HepG2 (cell line): ENCODE measurements at regions not wholly inside any gene's neighbourhood (a gene's known extent, or its start where the extent isn't known, plus 50 kb on each side); places are given as distances from the start of the nearest gene placed in this dataset.

Experiments
- HNF4A ChIP-seq: sonication (generic); formaldehyde crosslinking; IDR thresholded peaks from 2 replicates; pipeline ENCODE4 v1.4.0; 2020; ENCODE audit warnings: missing genetic modification reagents
- JARID2 ChIP-seq: sonication (generic); formaldehyde crosslinking; IDR thresholded peaks from 2 replicates; pipeline ENCODE4 v1.8.1; 2023; ENCODE audit warnings: missing genetic modification reagents, inconsistent platforms; ENCODE audit not compliant: insufficient replicate concordance
- KLF16 ChIP-seq, 2 experiments: sonication (generic) in 1 of 2; formaldehyde crosslinking in 1 of 2; IDR thresholded peaks; 2 replicates each; pipeline versions ENCODE4 v1.6.1 to v1.8.0; 2016 to 2023; ENCODE audit warnings: missing genetic modification reagents in 2 of 2, missing compliant biosample characterization in 1 of 2
- MAZ ChIP-seq, 2 experiments: sonication (generic) in 1 of 2; formaldehyde crosslinking in 1 of 2; IDR thresholded peaks; 2 replicates each; pipeline versions ENCODE4 v1.5.0 to v1.6.1; 2012 to 2020; ENCODE audit warnings: low read depth in 2 of 2, mild to moderate bottlenecking in 2 of 2, borderline replicate concordance in 1 of 2, improper control_type of control experiment in 1 of 2, low read length in 1 of 2, missing genetic modification reagents in 1 of 2, moderate library complexity in 1 of 2
- SMYD3 ChIP-seq: sonication (generic); formaldehyde crosslinking; IDR thresholded peaks from 2 replicates; pipeline ENCODE4 v1.8.1; 2023; ENCODE audit warnings: mild to moderate bottlenecking, missing genetic modification reagents
- TFE3 ChIP-seq: IDR thresholded peaks from 2 replicates; pipeline ENCODE4 v1.6.1; 2016
- UBTF ChIP-seq: sonication (generic); formaldehyde crosslinking; IDR thresholded peaks from 2 replicates; pipeline ENCODE4 v1.4.0; 2020; ENCODE audit warnings: mild to moderate bottlenecking, missing genetic modification reagents
- ZNF790 ChIP-seq: sonication (generic); formaldehyde crosslinking; IDR thresholded peaks from 2 replicates; pipeline ENCODE4 v1.8.0; 2022; ENCODE audit warnings: missing genetic modification reagents, mild to moderate bottlenecking, borderline replicate concordance
- ZNF841 ChIP-seq: sonication (generic); formaldehyde crosslinking; IDR thresholded peaks from 2 replicates; pipeline ENCODE4 v1.8.1; 2023; ENCODE audit warnings: missing genetic modification reagents, borderline replicate concordance
- TF ChIP-seq, protein P1 (sequence below): sonication (generic); formaldehyde crosslinking; IDR thresholded peaks from 2 replicates; pipeline ENCODE4 v1.4.0; 2020; ENCODE audit warnings: mild to moderate bottlenecking, missing genetic modification reagents
- TF ChIP-seq, protein P2 (sequence below): sonication (generic); formaldehyde crosslinking; IDR thresholded peaks from 2 replicates; pipeline ENCODE4 v1.5.1; 2020; ENCODE audit warnings: missing genetic modification reagents, mild to moderate bottlenecking, borderline replicate concordance
- TF ChIP-seq, protein P3 (sequence below): sonication (generic); formaldehyde crosslinking; IDR thresholded peaks from 2 replicates; pipeline ENCODE4 v1.9.0; 2021; ENCODE audit warnings: missing genetic modification reagents, mild to moderate bottlenecking, borderline replicate concordance

- TF ChIP-seq JARID2 (no peak), SMYD3 (CRISPR knock-in tag) (peak; percentile 93), MAZ (IDR thresholded peaks at IDR 0.05; ENCODE audit: borderline replicate concordance, low read depth, low read length) (peak; percentile 92), MAZ (CRISPR knock-in tag; IDR thresholded peaks at IDR 0.05; ENCODE audit: low read depth) (peak; percentile 98), ZNF841 (CRISPR knock-in tag) (no peak), UBTF (CRISPR knock-in tag) (peak; percentile 100), HNF4A (CRISPR knock-in tag) (peak; percentile 45; the same call in 1 of the 2 replicates), ZNF790 (CRISPR knock-in tag) (peak; percentile 76; the same call in 1 of the 2 replicates), KLF16 (CRISPR knock-in tag; IDR thresholded peaks at IDR 0.05) (peak; percentile 6 to 96; a peak in 2 of 4 replicates), TFE3 (CRISPR knock-in tag) (peak; percentile 51; the same call in 1 of the 2 replicates)
- TF ChIP-seq, protein P1, sequence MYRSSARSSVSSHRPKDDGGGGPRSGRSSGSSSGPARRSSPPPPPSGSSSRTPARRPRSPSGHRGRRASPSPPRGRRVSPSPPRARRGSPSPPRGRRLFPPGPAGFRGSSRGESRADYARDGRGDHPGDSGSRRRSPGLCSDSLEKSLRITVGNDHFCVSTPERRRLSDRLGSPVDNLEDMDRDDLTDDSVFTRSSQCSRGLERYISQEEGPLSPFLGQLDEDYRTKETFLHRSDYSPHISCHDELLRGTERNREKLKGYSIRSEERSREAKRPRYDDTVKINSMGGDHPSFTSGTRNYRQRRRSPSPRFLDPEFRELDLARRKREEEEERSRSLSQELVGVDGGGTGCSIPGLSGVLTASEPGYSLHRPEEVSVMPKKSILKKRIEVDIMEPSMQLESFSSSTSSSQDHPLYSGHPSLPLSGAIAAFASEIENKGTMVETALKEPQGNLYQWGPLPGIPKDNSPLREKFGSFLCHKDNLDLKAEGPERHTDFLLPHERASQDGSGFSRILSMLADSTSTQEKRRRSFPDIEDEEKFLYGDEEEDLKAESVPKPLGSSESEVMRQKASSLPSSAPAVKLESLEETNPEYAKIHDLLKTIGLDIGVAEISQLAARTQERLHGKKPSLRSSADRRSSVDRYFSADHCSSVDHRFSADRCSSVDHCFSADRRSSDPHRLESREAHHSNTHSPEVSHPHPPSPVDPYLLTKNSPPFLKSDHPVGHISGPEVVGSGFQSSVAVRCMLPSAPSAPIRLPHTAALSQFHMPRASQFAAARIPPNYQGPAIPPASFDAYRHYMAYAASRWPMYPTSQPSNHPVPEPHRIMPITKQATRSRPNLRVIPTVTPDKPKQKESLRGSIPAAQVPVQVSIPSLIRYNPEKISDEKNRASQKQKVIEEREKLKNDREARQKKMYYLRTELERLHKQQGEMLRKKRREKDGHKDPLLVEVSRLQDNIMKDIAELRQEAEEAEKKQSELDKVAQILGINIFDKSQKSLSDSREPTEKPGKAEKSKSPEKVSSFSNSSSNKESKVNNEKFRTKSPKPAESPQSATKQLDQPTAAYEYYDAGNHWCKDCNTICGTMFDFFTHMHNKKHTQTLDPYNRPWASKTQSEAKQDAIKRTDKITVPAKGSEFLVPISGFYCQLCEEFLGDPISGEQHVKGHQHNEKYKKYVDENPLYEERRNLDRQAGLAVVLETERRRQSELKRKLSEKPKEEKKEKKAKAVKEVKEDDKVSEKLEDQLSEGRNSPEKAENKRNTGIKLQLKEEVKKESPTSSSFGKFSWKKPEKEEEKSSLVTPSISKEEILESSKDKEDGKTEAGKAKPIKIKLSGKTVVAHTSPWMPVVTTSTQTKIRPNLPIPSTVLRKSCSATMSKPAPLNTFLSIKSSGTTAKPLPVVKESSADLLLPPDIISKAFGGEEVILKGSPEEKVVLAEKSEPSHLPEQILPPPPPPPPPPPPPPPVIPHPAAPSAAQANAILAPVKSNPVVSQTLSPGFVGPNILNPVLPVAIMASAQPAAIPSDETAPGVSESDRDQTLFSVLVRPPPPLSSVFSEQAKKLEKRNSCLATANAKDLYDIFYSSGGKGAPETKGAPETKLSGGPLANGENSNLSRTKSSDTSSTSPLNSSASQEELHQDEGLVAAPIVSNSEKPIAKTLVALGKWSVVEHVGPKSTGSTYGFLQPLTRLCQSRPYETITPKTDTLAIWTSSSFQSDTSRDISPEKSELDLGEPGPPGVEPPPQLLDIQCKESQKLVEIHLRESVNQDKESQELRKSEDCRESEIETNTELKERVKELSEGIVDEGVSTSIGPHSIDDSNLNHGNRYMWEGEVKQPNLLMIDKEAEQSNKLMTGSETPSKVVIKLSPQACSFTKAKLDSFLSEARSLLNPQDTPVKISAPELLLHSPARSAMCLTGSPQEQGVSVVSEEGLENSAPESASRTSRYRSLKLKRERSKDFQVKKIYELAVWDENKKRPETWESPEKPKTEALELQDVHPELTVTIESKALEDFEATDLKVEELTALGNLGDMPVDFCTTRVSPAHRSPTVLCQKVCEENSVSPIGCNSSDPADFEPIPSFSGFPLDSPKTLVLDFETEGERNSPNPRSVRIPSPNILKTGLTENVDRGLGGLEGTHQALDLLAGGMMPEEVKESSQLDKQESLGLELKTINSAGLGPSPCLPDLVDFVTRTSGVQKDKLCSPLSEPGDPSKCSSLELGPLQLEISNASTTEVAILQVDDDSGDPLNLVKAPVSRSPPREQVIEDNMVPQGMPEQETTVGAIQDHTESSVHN, result peak; percentile 90; the same call in 1 of the 2 replicates
- TF ChIP-seq, protein P2, sequence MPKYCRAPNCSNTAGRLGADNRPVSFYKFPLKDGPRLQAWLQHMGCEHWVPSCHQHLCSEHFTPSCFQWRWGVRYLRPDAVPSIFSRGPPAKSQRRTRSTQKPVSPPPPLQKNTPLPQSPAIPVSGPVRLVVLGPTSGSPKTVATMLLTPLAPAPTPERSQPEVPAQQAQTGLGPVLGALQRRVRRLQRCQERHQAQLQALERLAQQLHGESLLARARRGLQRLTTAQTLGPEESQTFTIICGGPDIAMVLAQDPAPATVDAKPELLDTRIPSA (CRISPR knock-in tag), result peak; percentile 96; the same call in 1 of the 2 replicates
- TF ChIP-seq, protein P3, sequence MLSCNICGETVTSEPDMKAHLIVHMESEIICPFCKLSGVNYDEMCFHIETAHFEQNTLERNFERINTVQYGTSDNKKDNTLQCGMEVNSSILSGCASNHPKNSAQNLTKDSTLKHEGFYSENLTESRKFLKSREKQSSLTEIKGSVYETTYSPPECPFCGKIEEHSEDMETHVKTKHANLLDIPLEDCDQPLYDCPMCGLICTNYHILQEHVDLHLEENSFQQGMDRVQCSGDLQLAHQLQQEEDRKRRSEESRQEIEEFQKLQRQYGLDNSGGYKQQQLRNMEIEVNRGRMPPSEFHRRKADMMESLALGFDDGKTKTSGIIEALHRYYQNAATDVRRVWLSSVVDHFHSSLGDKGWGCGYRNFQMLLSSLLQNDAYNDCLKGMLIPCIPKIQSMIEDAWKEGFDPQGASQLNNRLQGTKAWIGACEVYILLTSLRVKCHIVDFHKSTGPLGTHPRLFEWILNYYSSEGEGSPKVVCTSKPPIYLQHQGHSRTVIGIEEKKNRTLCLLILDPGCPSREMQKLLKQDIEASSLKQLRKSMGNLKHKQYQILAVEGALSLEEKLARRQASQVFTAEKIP (CRISPR knock-in tag), result no peak
These were observed 60.6 kb downstream of the FAM217A start (continued) for GRCh38 chr6:4018171-4018923.
